NOMO-1 treated with DMSO at 0.1 percent for 48 hours (cell line): ENCODE measurements at regions not wholly inside any gene's neighbourhood (a gene's known extent, or its start where the extent isn't known, plus 50 kb on each side); places are given as distances from the start of the nearest gene placed in this dataset.
"Not testable (repeated sequence)": the region's sequence is repeated elsewhere in the genome, so short reads cannot be mapped to it uniquely, and the experiment has no call there.

ENCODE experiments used
- DNase-seq: peaks from one replicate; lab custom pipeline; 2025; ENCODE audit not compliant: unreplicated experiment; lab: John Stamatoyannopoulos, UW

- DNase-seq, result no peak
These were observed 226.4 kb upstream of the ISL1 start for GRCh38 chr5:51156838-51157237.

GRCh38 chr5:51159164-51159563 is 224.1 kb upstream of the ISL1 start:
- DNase-seq, result no peak

- no peak for DNase-seq
These were observed 223.6 kb upstream of the ISL1 start for GRCh38 chr5:51159606-51160005.

- DNase-seq, result no peak
These were observed 221.0 kb upstream of the ISL1 start for GRCh38 chr5:51162245-51162644.

- DNase-seq, result not testable (repeated sequence)
These were observed 217.6 kb upstream of the ISL1 start for GRCh38 chr5:51165621-51166020.

GRCh38 chr5:51172903-51173626 is 210.2 kb upstream of the ISL1 start:
- DNase-seq, result no peak

- DNase-seq, result no peak
These were observed 201.9 kb upstream of the ISL1 start for GRCh38 chr5:51181208-51181894.

- DNase-seq, result no peak
These were observed 197.4 kb upstream of the ISL1 start for GRCh38 chr5:51185850-51186329.

DNA sequence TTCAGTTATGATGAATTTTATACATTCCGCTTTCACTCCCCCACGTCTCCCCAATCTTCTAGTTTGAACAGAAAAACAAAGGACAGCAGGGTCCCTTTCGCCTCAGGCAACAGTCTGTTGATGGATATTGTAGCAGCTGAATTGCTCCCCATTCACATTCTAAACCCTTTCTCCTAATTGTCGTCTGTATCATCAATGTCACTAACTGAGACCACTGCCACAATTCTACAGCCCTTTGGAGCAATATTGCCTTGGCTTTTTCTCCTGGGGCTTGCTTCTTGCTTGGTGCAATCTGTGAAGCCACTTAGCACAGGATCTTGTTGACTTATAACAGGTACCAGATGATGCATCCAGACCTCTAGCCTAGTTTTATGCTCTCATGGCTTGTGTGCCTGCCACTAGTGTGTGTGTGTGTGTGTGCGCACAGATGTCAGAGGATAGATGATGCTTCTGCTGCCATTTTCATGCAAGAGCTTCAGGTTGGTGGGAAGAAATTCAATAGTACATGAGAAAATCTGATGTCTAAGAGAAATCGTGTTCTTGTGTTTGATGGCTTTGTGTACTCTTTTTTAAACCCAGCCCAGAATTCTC is 195.2 kb upstream of the ISL1 start:
- no peak for DNase-seq

DNA sequence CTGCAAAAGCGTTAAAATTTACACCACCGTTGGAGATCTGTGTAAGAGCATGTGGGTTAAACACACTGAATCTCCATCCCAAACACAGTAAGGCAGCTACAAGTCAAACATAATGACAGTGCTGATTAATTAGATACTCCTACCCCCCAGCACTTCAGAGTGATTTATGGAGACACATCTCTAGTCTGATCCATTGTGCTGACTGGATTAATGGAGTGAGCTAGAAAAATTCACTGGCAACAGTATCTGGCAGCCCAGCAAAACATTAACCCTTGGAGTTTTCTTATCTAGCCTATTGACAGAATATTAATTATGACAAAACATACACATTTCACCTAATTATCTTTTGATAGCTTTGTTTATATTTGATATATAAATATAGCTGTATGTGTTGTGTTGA is 188.6 kb upstream of the ISL1 start:
- no peak for DNase-seq

- no peak for DNase-seq
These were observed 182.2 kb upstream of the ISL1 start for GRCh38 chr5:51201024-51201423.

DNA sequence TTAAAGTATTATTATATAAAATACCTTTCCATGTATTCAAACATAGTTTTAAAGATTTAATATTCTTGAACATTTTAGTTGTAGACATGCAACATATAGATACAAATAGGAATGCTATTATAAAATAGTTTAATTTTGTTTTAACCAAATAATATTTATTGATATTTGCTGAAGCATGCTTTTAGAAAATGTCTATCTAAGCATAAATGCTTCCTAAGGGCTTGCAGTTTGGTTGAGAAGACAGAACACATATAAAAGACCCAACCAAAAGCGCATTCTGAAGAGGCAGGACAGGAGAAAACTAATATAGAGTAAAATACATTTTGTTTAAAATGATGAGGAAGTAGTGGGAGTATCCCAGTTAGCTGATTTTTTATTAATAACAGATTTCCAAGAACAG is 181.5 kb upstream of the ISL1 start:
- no peak for DNase-seq

- no peak for DNase-seq
These were observed 181.1 kb upstream of the ISL1 start for GRCh38 chr5:51202161-51202560.

DNA sequence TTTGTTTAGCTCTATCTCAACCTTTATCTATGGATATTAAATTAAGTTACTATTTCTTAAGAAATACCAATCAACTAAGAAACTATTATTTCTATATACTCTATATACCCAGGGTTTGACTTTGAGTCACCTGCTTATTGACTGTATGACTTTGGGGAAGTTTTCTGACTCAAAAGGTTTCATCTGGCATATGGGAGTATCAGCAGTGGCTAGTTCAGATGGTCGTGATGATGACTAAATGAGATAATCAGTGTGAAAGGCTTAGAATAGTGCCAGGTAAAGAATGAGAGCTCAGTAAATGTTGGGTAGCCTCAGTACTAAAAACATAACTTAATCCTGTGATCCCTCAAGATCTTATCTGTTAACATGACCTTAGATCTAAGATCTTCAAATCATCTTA is 179.7 kb upstream of the ISL1 start:
- DNase-seq, result no peak

DNA sequence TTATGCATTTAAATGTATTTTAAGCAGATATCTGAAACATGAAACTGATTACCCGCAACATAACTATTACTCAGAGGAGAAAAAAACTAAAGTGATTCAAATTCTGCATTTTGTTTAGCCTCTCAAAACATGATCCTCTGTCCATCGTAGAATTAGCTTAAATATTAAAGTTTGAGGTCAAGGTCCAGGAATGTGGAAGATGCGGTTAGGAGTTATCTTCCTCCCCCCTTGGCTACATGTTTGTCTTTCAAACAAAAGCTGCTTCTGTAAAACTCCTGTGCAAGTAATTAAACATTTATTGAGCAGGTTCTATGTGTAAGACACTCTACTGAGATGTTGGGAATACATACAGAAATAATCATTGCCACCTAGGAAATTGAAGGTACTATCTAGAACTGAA is 175.0 kb upstream of the ISL1 start:
- DNase-seq, result no peak

DNA sequence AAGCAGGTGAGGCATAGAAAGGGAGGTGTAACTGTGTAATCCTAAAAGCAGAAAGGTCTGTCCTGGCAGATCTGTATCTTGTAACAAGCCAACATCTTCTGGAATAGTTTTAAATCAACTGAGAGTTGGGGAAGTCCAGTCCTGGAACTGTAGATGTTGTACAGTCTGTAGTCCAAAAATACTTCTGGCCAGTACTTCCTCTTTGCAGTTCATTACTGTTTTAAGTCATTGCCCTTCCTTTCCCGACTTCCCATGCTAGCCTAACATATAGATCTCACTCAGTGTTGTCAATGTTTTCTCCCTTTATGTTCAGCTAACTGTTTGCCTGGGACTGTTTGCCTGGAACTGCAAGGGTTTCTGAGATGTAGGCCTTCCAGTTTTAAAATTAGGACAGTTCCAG is 168.5 kb upstream of the ISL1 start:
- no peak for DNase-seq

- no peak for DNase-seq
These were observed 157.2 kb upstream of the ISL1 start for GRCh38 chr5:51225789-51226742.

DNA sequence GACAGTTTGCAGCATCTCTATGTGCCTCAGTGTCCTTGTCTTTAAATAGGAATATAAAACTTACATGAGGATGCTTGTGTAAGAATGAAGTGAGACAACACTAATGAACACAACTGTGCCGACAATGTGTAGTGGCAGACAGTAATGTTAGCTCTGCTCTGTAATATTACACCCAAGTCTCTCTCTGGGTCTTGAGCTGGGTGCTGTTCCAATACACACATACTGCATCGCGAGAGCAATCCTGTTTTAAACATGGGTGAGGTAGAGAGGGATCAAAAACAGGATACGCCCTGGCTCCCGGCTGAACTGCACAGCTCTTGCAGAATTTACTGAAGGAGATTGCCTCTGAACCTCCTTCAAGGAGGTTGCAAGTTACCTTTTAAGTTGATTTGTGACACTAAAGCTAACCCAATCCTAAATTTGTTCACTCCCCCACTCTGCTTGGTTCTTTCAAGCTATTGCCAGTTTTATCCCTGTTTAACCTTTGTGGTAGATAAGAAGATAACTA is 155.2 kb upstream of the ISL1 start:
- DNase-seq, result no peak

DNA sequence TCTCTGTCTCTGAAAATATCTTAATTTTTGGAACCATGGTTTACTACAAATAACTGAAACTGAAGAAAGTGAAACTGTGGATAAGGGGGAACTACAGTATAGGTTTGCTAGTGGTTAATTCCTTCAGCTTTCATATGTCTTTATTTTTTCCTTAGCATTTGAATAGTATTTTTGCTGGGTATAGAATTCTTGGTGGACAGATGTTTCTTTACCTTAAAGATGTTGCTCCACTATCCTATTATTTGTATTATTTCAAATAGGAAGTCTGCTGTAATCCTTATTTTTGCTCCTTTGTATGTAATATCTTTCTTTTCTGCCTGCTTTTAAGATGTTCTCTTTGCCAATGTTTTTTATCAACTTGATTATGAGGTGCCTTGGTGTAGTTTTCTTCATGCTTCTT is 152.9 kb upstream of the ISL1 start:
- no peak for DNase-seq

DNA sequence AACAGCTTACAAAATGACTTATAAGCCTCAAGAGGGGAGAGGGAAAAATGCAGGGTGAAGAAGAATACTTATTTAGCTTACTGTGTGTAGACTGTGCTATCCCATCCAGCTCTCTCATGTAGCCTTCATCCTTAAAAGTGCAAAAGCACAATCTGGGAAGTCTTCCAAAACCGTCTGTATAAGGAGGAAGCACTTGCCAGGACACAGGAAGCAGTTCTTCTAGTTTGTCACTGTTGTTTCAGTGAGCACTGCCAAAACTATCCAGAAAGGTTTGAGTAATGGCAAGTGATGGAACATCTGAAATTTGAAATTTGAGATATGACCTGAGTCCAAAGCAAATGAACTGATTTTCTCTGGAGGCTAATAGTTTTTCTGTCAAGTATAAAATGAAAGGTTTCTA is 140.8 kb upstream of the ISL1 start:
- DNase-seq, result no peak

DNA sequence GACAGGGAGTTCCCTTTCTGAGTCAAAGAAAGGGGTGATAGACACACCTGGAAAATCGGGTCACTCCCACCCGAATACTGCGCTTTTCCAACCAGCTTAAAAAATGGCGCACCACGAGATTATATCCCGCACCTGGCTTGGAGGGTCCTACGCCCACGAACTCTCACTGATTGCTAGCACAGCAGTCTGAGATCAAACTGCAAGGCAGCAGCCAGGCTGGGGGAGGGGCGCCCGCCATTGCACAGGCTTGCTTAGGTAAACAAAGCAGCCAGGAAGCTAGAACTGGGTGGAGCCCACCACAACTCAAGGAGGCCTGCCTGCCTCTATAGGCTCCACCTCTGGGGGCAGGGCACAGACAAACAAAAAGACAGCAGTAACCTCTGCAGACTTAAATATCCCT is 132.3 kb upstream of the ISL1 start:
- DNase-seq, result not testable (repeated sequence)
